Neural cell (in vitro differentiated cells): ENCODE measurements at regions not wholly inside any gene's neighbourhood (a gene's known extent, or its start where the extent isn't known, plus 50 kb on each side); places are given as distances from the start of the nearest gene placed in this dataset.

Experiments
- H2AFZ ChIP-seq: fragments of 200-600, 300-800 bp; sonication (generic), shearing (Covaris generic); 2 replicates; pipeline ENCODE4 v1.6.0; 2014; ENCODE audit warnings: low read depth, mild to moderate bottlenecking, antibody characterized with exemption, low read length, moderate library complexity
- H3F3A ChIP-seq: fragments of 200-600 bp; shearing (Covaris generic); 2 replicates; pipeline ENCODE4 v1.6.1; 2016; ENCODE audit warnings: mild to moderate bottlenecking, moderate library complexity, mixed read lengths, antibody characterized with exemption, low read length; ENCODE audit not compliant: insufficient read depth, poor library complexity, severe bottlenecking
- H3K27ac ChIP-seq: fragments of 200-600, 300-800 bp; sonication (generic), shearing (Covaris generic); 2 replicates; pipeline ENCODE4 v1.5.1; 2014; ENCODE audit warnings: mild to moderate bottlenecking, low read length, moderate library complexity
- H3K27me3 ChIP-seq: fragments of 300-800, 200-600 bp; sonication (generic), shearing (Covaris generic); 2 replicates; pipeline ENCODE4 v1.6.0; 2014; ENCODE audit warnings: mild to moderate bottlenecking, low read depth, low read length, moderate library complexity; ENCODE audit not compliant: insufficient read depth
- H3K36me3 ChIP-seq: fragments of 300-800, 200-600 bp; sonication (generic), shearing (Covaris generic); 2 replicates; pipeline ENCODE4 v1.5.1; 2014; ENCODE audit warnings: mild to moderate bottlenecking, antibody characterized with exemption, low read length, moderate library complexity; ENCODE audit not compliant: insufficient read depth
- H3K4me2 ChIP-seq: fragments of 300-800, 200-600 bp; sonication (generic), shearing (Covaris generic); 2 replicates; pipeline ENCODE4 v1.6.0; 2014; ENCODE audit warnings: mild to moderate bottlenecking, low read length
- H3K4me3 ChIP-seq: fragments of 300-800, 200-600 bp; sonication (generic), shearing (Covaris generic); 2 replicates; pipeline ENCODE4 v1.5.1; 2014; ENCODE audit warnings: mild to moderate bottlenecking, low read length, moderate library complexity
- H3K79me2 ChIP-seq: fragments of 200-600 bp; shearing (Covaris generic); replicated peaks from 2 replicates; pipeline ENCODE4 v1.6.0; 2014; ENCODE audit warnings: mild to moderate bottlenecking, low read length, moderate library complexity; ENCODE audit not compliant: insufficient read depth
- H3K9ac ChIP-seq: fragments of 300-800, 200-600 bp; sonication (generic), shearing (Covaris generic); 2 replicates; pipeline ENCODE4 v1.6.1; 2016; ENCODE audit warnings: mild to moderate bottlenecking, low read length, mixed read lengths
- H3K9me2 ChIP-seq: fragments of 200-600 bp; shearing (Covaris generic); 2 replicates; pipeline ENCODE4 v1.6.1; 2016; ENCODE audit warnings: mild to moderate bottlenecking, low read length, mixed read lengths; ENCODE audit not compliant: insufficient read depth
- H3K9me3 ChIP-seq: fragments of 200-600, 300-800 bp; sonication (generic), shearing (Covaris generic); 2 replicates; pipeline ENCODE4 v1.6.1; 2016; ENCODE audit warnings: mild to moderate bottlenecking, mixed run types, low read length, moderate library complexity, mixed read lengths
- H4K20me1 ChIP-seq: fragments of 200-600 bp; shearing (Covaris generic); 2 replicates; pipeline ENCODE4 v1.6.1; 2016; ENCODE audit warnings: mild to moderate bottlenecking, mixed run types; ENCODE audit not compliant: insufficient read depth
- EP300 ChIP-seq: fragments of 450-650 bp; conservative IDR thresholded peaks from 2 replicates; pipeline ENCODE4 v1.6.1; 2014; ENCODE audit warnings: antibody characterized with exemption, mild to moderate bottlenecking, moderate library complexity; ENCODE audit not compliant: poor library complexity, severe bottlenecking
- EZH2 ChIP-seq: fragments of 200-600, 300-800 bp; shearing (Covaris generic), sonication (generic); IDR thresholded peaks from 2 replicates; pipeline ENCODE4 v1.6.1; 2014; ENCODE audit warnings: antibody characterized with exemption, low read length, borderline replicate concordance, mild to moderate bottlenecking; ENCODE audit not compliant: insufficient read depth, poor library complexity, severe bottlenecking
- MXI1 ChIP-seq: fragments of 450-650 bp; conservative IDR thresholded peaks from 2 replicates; pipeline ENCODE4 v1.6.1; 2014; ENCODE audit warnings: antibody characterized with exemption, mild to moderate bottlenecking; ENCODE audit not compliant: poor library complexity, severe bottlenecking
- POLR2AphosphoS5 ChIP-seq: IDR thresholded peaks from 2 replicates; pipeline ENCODE4 v1.6.1; 2012
- RAD21 ChIP-seq: fragments of 450-650 bp; conservative IDR thresholded peaks from 2 replicates; pipeline ENCODE4 v1.6.1; 2014; ENCODE audit warnings: antibody characterized with exemption, mild to moderate bottlenecking, moderate library complexity
- TAF1 ChIP-seq: IDR thresholded peaks from 2 replicates; pipeline ENCODE4 v1.6.1; 2012; ENCODE audit warnings: low read depth
- TF ChIP-seq, protein P1 (sequence below): IDR thresholded peaks from 2 replicates; pipeline ENCODE4 v1.6.1; 2012; ENCODE audit warnings: borderline replicate concordance
- TF ChIP-seq, protein P2 (sequence below): fragments of 450-650 bp; IDR thresholded peaks from 2 replicates; pipeline ENCODE4 v1.5.1; 2014; ENCODE audit warnings: antibody characterized with exemption, mild to moderate bottlenecking, moderate library complexity; ENCODE audit not compliant: poor library complexity, severe bottlenecking

DNA sequence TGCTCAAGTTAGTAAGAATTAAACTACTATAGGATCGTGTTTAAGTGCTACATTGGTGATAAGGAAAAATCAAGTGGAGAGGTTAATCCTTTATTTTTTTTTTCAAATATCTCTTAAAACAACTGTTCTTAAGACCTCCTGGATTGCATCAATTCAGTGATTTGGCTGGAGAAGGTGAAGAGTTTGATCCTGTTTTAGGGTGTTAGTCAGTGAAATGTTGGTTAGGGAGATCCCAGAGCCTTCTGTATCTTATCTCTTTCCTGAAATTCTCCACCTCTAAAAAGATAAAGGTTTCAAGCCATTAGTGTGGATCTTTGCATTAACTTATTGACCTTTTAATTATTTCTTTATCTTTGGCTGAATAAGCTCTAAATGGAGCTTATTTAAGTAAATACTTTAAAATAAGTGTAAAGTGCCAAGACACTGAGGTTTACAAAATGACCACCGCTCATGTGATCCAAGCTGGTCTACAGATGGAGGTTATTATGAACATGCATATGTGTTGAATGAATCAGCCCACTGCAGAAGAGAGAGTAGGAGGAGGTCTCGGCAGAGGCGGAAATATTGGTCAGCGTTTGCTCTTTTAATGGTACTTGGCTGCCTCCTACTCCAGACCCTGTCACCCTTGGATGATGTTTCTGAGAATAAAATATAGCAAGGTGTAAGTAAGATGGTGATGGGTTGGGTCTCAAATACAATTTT is 51.8 kb upstream of the BMPER start:
- Histone ChIP-seq H3F3A (no peaks in the 10 kb centered on the region), H3K9me2 (no peaks in the 10 kb centered on the region), H3K4me3 (no peak overlapping the region), H3K9me3 (no peaks in the 10 kb centered on the region), H3K4me2 (no peak overlapping the region), H3K36me3 (no peaks in the 10 kb centered on the region), H3K79me2 (no peaks in the 10 kb centered on the region), H3K27me3 (no peaks in the 10 kb centered on the region), H3K9ac (no peak overlapping the region), H2AFZ (no peak overlapping the region), H4K20me1 (no peaks in the 10 kb centered on the region), H3K27ac (no peak overlapping the region)
- TF ChIP-seq RAD21 (no peak), EZH2 (no peak), POLR2AphosphoS5 (no peak), EP300 (no peak), TAF1 (no peak)
- TF ChIP-seq, protein P1, sequence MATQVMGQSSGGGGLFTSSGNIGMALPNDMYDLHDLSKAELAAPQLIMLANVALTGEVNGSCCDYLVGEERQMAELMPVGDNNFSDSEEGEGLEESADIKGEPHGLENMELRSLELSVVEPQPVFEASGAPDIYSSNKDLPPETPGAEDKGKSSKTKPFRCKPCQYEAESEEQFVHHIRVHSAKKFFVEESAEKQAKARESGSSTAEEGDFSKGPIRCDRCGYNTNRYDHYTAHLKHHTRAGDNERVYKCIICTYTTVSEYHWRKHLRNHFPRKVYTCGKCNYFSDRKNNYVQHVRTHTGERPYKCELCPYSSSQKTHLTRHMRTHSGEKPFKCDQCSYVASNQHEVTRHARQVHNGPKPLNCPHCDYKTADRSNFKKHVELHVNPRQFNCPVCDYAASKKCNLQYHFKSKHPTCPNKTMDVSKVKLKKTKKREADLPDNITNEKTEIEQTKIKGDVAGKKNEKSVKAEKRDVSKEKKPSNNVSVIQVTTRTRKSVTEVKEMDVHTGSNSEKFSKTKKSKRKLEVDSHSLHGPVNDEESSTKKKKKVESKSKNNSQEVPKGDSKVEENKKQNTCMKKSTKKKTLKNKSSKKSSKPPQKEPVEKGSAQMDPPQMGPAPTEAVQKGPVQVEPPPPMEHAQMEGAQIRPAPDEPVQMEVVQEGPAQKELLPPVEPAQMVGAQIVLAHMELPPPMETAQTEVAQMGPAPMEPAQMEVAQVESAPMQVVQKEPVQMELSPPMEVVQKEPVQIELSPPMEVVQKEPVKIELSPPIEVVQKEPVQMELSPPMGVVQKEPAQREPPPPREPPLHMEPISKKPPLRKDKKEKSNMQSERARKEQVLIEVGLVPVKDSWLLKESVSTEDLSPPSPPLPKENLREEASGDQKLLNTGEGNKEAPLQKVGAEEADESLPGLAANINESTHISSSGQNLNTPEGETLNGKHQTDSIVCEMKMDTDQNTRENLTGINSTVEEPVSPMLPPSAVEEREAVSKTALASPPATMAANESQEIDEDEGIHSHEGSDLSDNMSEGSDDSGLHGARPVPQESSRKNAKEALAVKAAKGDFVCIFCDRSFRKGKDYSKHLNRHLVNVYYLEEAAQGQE = no peak
- TF ChIP-seq, protein P2, sequence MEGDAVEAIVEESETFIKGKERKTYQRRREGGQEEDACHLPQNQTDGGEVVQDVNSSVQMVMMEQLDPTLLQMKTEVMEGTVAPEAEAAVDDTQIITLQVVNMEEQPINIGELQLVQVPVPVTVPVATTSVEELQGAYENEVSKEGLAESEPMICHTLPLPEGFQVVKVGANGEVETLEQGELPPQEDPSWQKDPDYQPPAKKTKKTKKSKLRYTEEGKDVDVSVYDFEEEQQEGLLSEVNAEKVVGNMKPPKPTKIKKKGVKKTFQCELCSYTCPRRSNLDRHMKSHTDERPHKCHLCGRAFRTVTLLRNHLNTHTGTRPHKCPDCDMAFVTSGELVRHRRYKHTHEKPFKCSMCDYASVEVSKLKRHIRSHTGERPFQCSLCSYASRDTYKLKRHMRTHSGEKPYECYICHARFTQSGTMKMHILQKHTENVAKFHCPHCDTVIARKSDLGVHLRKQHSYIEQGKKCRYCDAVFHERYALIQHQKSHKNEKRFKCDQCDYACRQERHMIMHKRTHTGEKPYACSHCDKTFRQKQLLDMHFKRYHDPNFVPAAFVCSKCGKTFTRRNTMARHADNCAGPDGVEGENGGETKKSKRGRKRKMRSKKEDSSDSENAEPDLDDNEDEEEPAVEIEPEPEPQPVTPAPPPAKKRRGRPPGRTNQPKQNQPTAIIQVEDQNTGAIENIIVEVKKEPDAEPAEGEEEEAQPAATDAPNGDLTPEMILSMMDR = no peak

DNA sequence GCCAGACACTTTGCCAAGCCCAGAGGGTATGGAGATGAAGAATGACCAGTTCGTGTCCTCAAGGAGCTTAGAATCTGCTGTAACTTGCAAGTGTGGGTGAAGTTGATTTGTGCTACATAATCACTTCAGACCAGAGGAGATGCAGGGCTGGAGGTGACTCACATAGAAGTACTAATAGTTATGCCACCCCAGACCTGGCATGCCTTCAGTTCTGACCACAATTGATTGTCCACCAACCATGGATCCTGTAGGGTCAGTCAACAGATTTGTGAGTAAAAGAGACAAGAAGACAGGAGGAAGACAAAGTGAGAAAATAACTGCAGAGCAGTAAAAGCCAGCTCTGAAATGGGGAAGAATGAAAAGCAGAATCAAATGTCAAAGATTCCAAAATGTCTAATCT is 51.2 kb upstream of the BMPER start:
- no peak overlapping the region for H3K4me2 ChIP-seq
- no peak overlapping the region for H3K4me3 ChIP-seq
- no peak overlapping the region for H2AFZ ChIP-seq
- H3K27ac ChIP-seq = no peak overlapping the region
- H3K9me2 ChIP-seq = no peaks in the 10 kb centered on the region
- H3K79me2 ChIP-seq = no peaks in the 10 kb centered on the region
- no peak for TF ChIP-seq EP300
- TF ChIP-seq POLR2AphosphoS5 = no peak
- no peak for TF ChIP-seq MXI1
- TF ChIP-seq, protein P2 = no peak
- no peak for TF ChIP-seq TAF1
- TF ChIP-seq RAD21 = no peak
- TF ChIP-seq, protein P1 = no peak
- H4K20me1 ChIP-seq = no peaks in the 10 kb centered on the region
- H3F3A ChIP-seq = no peaks in the 10 kb centered on the region
- no peaks in the 10 kb centered on the region for H3K27me3 ChIP-seq
- H3K36me3 ChIP-seq = no peaks in the 10 kb centered on the region
- no peak overlapping the region for H3K9ac ChIP-seq
- H3K9me3 ChIP-seq = no peaks in the 10 kb centered on the region
